H9 (cell line): ENCODE measurements at regions not wholly inside any gene's neighbourhood (a gene's known extent, or its start where the extent isn't known, plus 50 kb on each side); places are given as distances from the start of the nearest gene placed in this dataset.

Experiments
- DNase-seq: peaks from one replicate; pipeline ENCODE4 v3.0.0-alpha.2; 2017
- H2AFZ ChIP-seq: one replicate; pipeline ENCODE4 v1.6.1; 2013; ENCODE audit warnings: mild to moderate bottlenecking, low read length, control low read depth, moderate library complexity
- H2AK5ac ChIP-seq: 2 replicates; pipeline ENCODE4 v1.6.1; 2013; ENCODE audit warnings: low read length, control low read depth, mixed read lengths; ENCODE audit not compliant: insufficient read length
- H2BK120ac ChIP-seq: one replicate; pipeline ENCODE4 v1.6.1; 2013; ENCODE audit warnings: low read depth, mild to moderate bottlenecking, low read length, control low read depth, inconsistent platforms; ENCODE audit not compliant: poor library complexity, severe bottlenecking
- H2BK12ac ChIP-seq: 2 replicates; pipeline ENCODE4 v1.6.1; 2013; ENCODE audit warnings: low read length, control low read depth, mixed read lengths, low read depth; ENCODE audit not compliant: insufficient read length
- H2BK15ac ChIP-seq: 2 replicates; pipeline ENCODE4 v1.6.1; 2013; ENCODE audit warnings: low read depth, low read length, control low read depth
- H2BK20ac ChIP-seq: one replicate; pipeline ENCODE4 v1.6.1; 2013; ENCODE audit warnings: low read depth, mild to moderate bottlenecking, low read length, control low read depth, inconsistent platforms; ENCODE audit not compliant: poor library complexity, severe bottlenecking
- H2BK5ac ChIP-seq: 2 replicates; pipeline ENCODE4 v1.6.1; 2013; ENCODE audit warnings: low read length, control low read depth, mixed read lengths; ENCODE audit not compliant: insufficient read length
- H3K14ac ChIP-seq: 2 replicates; pipeline ENCODE4 v1.6.1; 2013; ENCODE audit warnings: low read length, control low read depth; ENCODE audit not compliant: insufficient read depth
- H3K18ac ChIP-seq: 2 replicates; pipeline ENCODE4 v1.6.1; 2013; ENCODE audit warnings: low read depth, mild to moderate bottlenecking, mixed read lengths, low read length, control low read depth; ENCODE audit not compliant: insufficient read length
- H3K23ac ChIP-seq: 2 replicates; pipeline ENCODE4 v1.6.1; 2013; ENCODE audit warnings: low read length, control low read depth, mixed read lengths, low read depth; ENCODE audit not compliant: insufficient read length
- H3K23me2 ChIP-seq: 2 replicates; pipeline ENCODE4 v1.6.1; 2013; ENCODE audit warnings: low read depth, mild to moderate bottlenecking, mixed read lengths, low read length, control low read depth; ENCODE audit not compliant: insufficient read length, poor library complexity, severe bottlenecking
- H3K27ac ChIP-seq: 2 replicates; pipeline ENCODE4 v1.5.1; 2013; ENCODE audit warnings: low read length, control low read depth, mixed read lengths, low read depth; ENCODE audit not compliant: insufficient read length
- H3K27me3 ChIP-seq: 2 replicates; pipeline ENCODE4 v1.6.1; 2013; ENCODE audit warnings: low read length, control low read depth, inconsistent platforms; ENCODE audit not compliant: insufficient read depth
- H3K4ac ChIP-seq: 2 replicates; pipeline ENCODE4 v1.6.1; 2013; ENCODE audit warnings: low read depth, mild to moderate bottlenecking, control low read depth, inconsistent platforms, low read length, moderate library complexity
- H3K4me1 ChIP-seq: 2 replicates; pipeline ENCODE4 v1.6.1; 2013; ENCODE audit warnings: low read length, control low read depth, inconsistent platforms; ENCODE audit not compliant: insufficient read depth
- H3K4me2 ChIP-seq: 2 replicates; pipeline ENCODE4 v1.6.1; 2013; ENCODE audit warnings: low read length, control low read depth, mixed read lengths; ENCODE audit not compliant: insufficient read length, insufficient read depth
- H3K56ac ChIP-seq: 2 replicates; pipeline ENCODE4 v1.6.1; 2013; ENCODE audit warnings: low read depth, mild to moderate bottlenecking, mixed read lengths, low read length, control low read depth; ENCODE audit not compliant: insufficient read length
- H3K79me1 ChIP-seq: 2 replicates; pipeline ENCODE4 v1.6.1; 2013; ENCODE audit warnings: low read depth, mild to moderate bottlenecking, moderate library complexity, low read length, control low read depth, inconsistent platforms; ENCODE audit not compliant: insufficient read depth, poor library complexity, severe bottlenecking
- H3K79me2 ChIP-seq: 2 replicates; pipeline ENCODE4 v1.6.1; 2013; ENCODE audit warnings: low read length, control low read depth, inconsistent platforms; ENCODE audit not compliant: insufficient read depth
- H3K9ac ChIP-seq: 2 replicates; pipeline ENCODE4 v1.6.1; 2013; ENCODE audit warnings: low read length, control low read depth, mixed read lengths; ENCODE audit not compliant: insufficient read length; ENCODE audit errors: extremely low read depth
- H3K9me3 ChIP-seq: one replicate; pipeline ENCODE4 v1.6.1; 2013; ENCODE audit warnings: low read depth, low read length, inconsistent platforms; ENCODE audit not compliant: control insufficient read depth
- H3T11ph ChIP-seq: one replicate; pipeline ENCODE4 v1.6.1; 2013; ENCODE audit warnings: mild to moderate bottlenecking, low read length, control low read depth, inconsistent platforms
- H4K20me1 ChIP-seq: one replicate; pipeline ENCODE4 v1.6.1; 2013; ENCODE audit not compliant: control insufficient read depth, insufficient read length, insufficient read depth
- H4K5ac ChIP-seq: 2 replicates; pipeline ENCODE4 v1.6.1; 2013; ENCODE audit warnings: low read depth, mild to moderate bottlenecking, mixed read lengths, low read length, control low read depth; ENCODE audit not compliant: insufficient read length
- H4K8ac ChIP-seq: replicated peaks from 2 replicates; pipeline ENCODE4 v1.6.1; 2013; ENCODE audit warnings: low read length, control low read depth, mixed read lengths, low read depth; ENCODE audit not compliant: insufficient read length
- H4K91ac ChIP-seq: 2 replicates; pipeline ENCODE4 v1.6.1; 2013; ENCODE audit warnings: low read depth, mild to moderate bottlenecking, moderate library complexity, mixed read lengths, low read length, control low read depth; ENCODE audit not compliant: insufficient read length
- H3K27ac Mint-ChIP-seq, 3 experiments: 2 replicates in 2 of 3; 3 replicates in 1 of 3; pipeline ENCODE4 v1.8.0; 2020 to 2021; ENCODE audit warnings: mixed read lengths in 3 of 3, mild to moderate bottlenecking in 1 of 3, moderate library complexity in 1 of 3
- H3K27me3 Mint-ChIP-seq: 2 replicates; pipeline ENCODE4 v1.8.0; 2021; ENCODE audit warnings: low read depth, mild to moderate bottlenecking, moderate library complexity, mixed read lengths
- H3K36me3 Mint-ChIP-seq, 3 experiments: 2 replicates in 2 of 3; 3 replicates in 1 of 3; pipeline ENCODE4 v1.8.0; 2020 to 2021; ENCODE audit warnings: low read depth in 3 of 3, mixed read lengths in 3 of 3; ENCODE audit not compliant: insufficient read depth in 1 of 3
- H3K4me1 Mint-ChIP-seq, 2 experiments: 2 replicates each; pipeline ENCODE4 v1.8.0; 2020; ENCODE audit warnings: mixed read lengths in 2 of 2
- H3K4me3 Mint-ChIP-seq, 2 experiments: 2 replicates in 1 of 2; 3 replicates in 1 of 2; pipeline ENCODE4 v1.8.0; 2020 to 2021; ENCODE audit warnings: mild to moderate bottlenecking in 2 of 2, mixed read lengths in 2 of 2, moderate library complexity in 1 of 2
- H3K9me3 Mint-ChIP-seq, 2 experiments: 2 replicates in 1 of 2; 3 replicates in 1 of 2; pipeline ENCODE4 v1.8.0; 2020; ENCODE audit warnings: mild to moderate bottlenecking in 2 of 2, mixed read lengths in 2 of 2, moderate library complexity in 1 of 2
- WGBS: extraction: QIAGEN DNeasy Blood & Tissue Kit; methylation state at CpG from one replicate; pipeline ENCODE4 v1.1.7; 2013; ENCODE audit warnings: missing lambda C conversion rate, low lambda C conversion rate, mixed read lengths; ENCODE audit not compliant: insufficient read length; ENCODE audit errors: extremely low coverage; 5-methylcytosine and 5-hydroxymethylcytosine counted together
- TF ChIP-seq, protein P1 (sequence below): fragments of 200-600 bp; sonication (generic); conservative IDR thresholded peaks from 3 replicates; pipeline ENCODE4 v1.8.0; 2021; ENCODE audit warnings: antibody characterized with exemption, mild to moderate bottlenecking

GRCh38 chr2:51208521-51208920 is 176.6 kb upstream of the NRXN1 start:
- no peak overlapping the region for H2AK5ac ChIP-seq
- H3K9me3 ChIP-seq = no peaks in the 10 kb centered on the region
- WGBS = no CpG with 5 or more reads among the region's 1 CpG
- no peak overlapping the region for H2BK12ac ChIP-seq
- no peak overlapping the region for H3K56ac ChIP-seq
- no peak overlapping the region for H2BK20ac ChIP-seq
- no peaks in the 10 kb centered on the region for H3K79me2 ChIP-seq
- H3K4me2 ChIP-seq = no peak overlapping the region
- no peaks in the 10 kb centered on the region for H3K36me3 Mint-ChIP-seq
- no peaks in the 10 kb centered on the region for H3K23me2 ChIP-seq
- H3K79me1 ChIP-seq = no peaks in the 10 kb centered on the region
- H3K27ac ChIP-seq = no peak overlapping the region
- H2BK120ac ChIP-seq = no peak overlapping the region
- H3K23ac ChIP-seq = no peak overlapping the region
- H3K4ac ChIP-seq = no peak overlapping the region
- no peaks in the 10 kb centered on the region for H4K20me1 ChIP-seq
- no peak overlapping the region for H3K27ac Mint-ChIP-seq
- no peak overlapping the region for H3K14ac ChIP-seq
- no peak overlapping the region for H4K5ac ChIP-seq
- H4K91ac ChIP-seq = no peak overlapping the region
- H4K8ac ChIP-seq = no peak overlapping the region
- H3K9me3 Mint-ChIP-seq = no peaks in the 10 kb centered on the region
- H3K4me1 ChIP-seq = no peaks in the 10 kb centered on the region
- H2BK5ac ChIP-seq = no peak overlapping the region
- H3K9ac ChIP-seq = no peak overlapping the region
- H3T11ph ChIP-seq = no peak overlapping the region
- H2AFZ ChIP-seq = no peak overlapping the region
- TF ChIP-seq, protein P1, sequence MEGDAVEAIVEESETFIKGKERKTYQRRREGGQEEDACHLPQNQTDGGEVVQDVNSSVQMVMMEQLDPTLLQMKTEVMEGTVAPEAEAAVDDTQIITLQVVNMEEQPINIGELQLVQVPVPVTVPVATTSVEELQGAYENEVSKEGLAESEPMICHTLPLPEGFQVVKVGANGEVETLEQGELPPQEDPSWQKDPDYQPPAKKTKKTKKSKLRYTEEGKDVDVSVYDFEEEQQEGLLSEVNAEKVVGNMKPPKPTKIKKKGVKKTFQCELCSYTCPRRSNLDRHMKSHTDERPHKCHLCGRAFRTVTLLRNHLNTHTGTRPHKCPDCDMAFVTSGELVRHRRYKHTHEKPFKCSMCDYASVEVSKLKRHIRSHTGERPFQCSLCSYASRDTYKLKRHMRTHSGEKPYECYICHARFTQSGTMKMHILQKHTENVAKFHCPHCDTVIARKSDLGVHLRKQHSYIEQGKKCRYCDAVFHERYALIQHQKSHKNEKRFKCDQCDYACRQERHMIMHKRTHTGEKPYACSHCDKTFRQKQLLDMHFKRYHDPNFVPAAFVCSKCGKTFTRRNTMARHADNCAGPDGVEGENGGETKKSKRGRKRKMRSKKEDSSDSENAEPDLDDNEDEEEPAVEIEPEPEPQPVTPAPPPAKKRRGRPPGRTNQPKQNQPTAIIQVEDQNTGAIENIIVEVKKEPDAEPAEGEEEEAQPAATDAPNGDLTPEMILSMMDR = no peak
- H2BK15ac ChIP-seq = no peak overlapping the region
- no peak overlapping the region for H3K4me3 Mint-ChIP-seq
- no peaks in the 10 kb centered on the region; a peak in 1 of 4 replicates for H3K4me1 Mint-ChIP-seq
- H3K27me3 ChIP-seq = no peaks in the 10 kb centered on the region
- DNase-seq = no peak
- H3K27me3 Mint-ChIP-seq = no peaks in the 10 kb centered on the region
- no peak overlapping the region for H3K18ac ChIP-seq
